ENCODE measurements at regions not wholly inside any gene's neighbourhood (a gene's known extent, or its start where the extent isn't known, plus 50 kb on each side); places are given as distances from the start of the nearest gene placed in this dataset.
"Not testable (repeated sequence)": the region's sequence is repeated elsewhere in the genome, so short reads cannot be mapped to it uniquely, and the experiment has no call there.

GRCh38 chrX:42832764-42833549, 55.0 kb upstream of the PPP1R2C start:
- DNase-seq (ENCODE audit: low read depth), result no peak

GRCh38 chrX:42833550-42833940, 55.6 kb upstream of the PPP1R2C start:
- DNase-seq (ENCODE audit: low read depth), result not testable (repeated sequence)

GRCh38 chrX:42837101-42837726, 59.3 kb upstream of the PPP1R2C start:
- DNase-seq (ENCODE audit: low read depth), result no peak

GRCh38 chrX:42837747-42838146, 59.8 kb upstream of the PPP1R2C start:
- DNase-seq (ENCODE audit: low read depth), result no peak

- no peak for DNase-seq (ENCODE audit: low read depth)
Measured at GRCh38 chrX:42839632-42840031, 61.7 kb upstream of the PPP1R2C start.

GRCh38 chrX:42846741-42847140, 68.8 kb upstream of the PPP1R2C start:
- no peak for DNase-seq (ENCODE audit: low read depth)

GRCh38 chrX:42855259-42855658, 77.3 kb upstream of the PPP1R2C start:
- DNase-seq (ENCODE audit: low read depth), result no peak

- no peak for DNase-seq (ENCODE audit: low read depth)
Measured at GRCh38 chrX:42857766-42858165, 79.8 kb upstream of the PPP1R2C start.

GRCh38 chrX:42869011-42869410, 91.0 kb upstream of the PPP1R2C start:
- DNase-seq (ENCODE audit: low read depth), result no peak

- DNase-seq (ENCODE audit: low read depth), result no peak
Measured at GRCh38 chrX:42869659-42870476, 91.9 kb upstream of the PPP1R2C start.

- DNase-seq (ENCODE audit: low read depth), result no peak
Measured at GRCh38 chrX:42886519-42886918, 108.6 kb upstream of the PPP1R2C start.

- DNase-seq (ENCODE audit: low read depth), result no peak
Measured at GRCh38 chrX:42900947-42901346, 123.0 kb upstream of the PPP1R2C start.

GRCh38 chrX:42902513-42902912, 124.5 kb upstream of the PPP1R2C start:
- DNase-seq (ENCODE audit: low read depth), result no peak

- no peak for DNase-seq (ENCODE audit: low read depth)
Measured at GRCh38 chrX:42920752-42921151, 142.8 kb upstream of the PPP1R2C start.

- no peak for DNase-seq (ENCODE audit: low read depth)
Measured at GRCh38 chrX:42930071-42930470, 152.1 kb upstream of the PPP1R2C start.

- no peak for DNase-seq (ENCODE audit: low read depth)
Measured at GRCh38 chrX:42930951-42931350, 153.0 kb upstream of the PPP1R2C start.

GRCh38 chrX:42933187-42933586, 155.2 kb upstream of the PPP1R2C start:
- DNase-seq (ENCODE audit: low read depth), result no peak

GRCh38 chrX:42934020-42934726, 156.2 kb upstream of the PPP1R2C start:
- no peak for DNase-seq (ENCODE audit: low read depth)

GRCh38 chrX:42941671-42942070, 163.7 kb upstream of the PPP1R2C start:
- DNase-seq (ENCODE audit: low read depth), result no peak

GRCh38 chrX:42943051-42943974, 165.3 kb upstream of the PPP1R2C start:
- DNase-seq (ENCODE audit: low read depth), result no peak

GRCh38 chrX:42944381-42944998, 166.5 kb upstream of the PPP1R2C start:
- no peak for DNase-seq (ENCODE audit: low read depth)
